UCSD-AML1 (cell line): ENCODE measurements at regions not wholly inside any gene's neighbourhood (a gene's known extent, or its start where the extent isn't known, plus 50 kb on each side); places are given as distances from the start of the nearest gene placed in this dataset.

Source experiments
- DNase-seq: peaks from one replicate; lab custom pipeline; 2025; ENCODE audit not compliant: unreplicated experiment; lab: John Stamatoyannopoulos, UW

GRCh38 chr13:83352391-83352790 lies 529.9 kb downstream of the SLITRK1 start:
- DNase-seq: no peak

- DNase-seq: no peak
Measured at GRCh38 chr13:83350569-83350968, 531.7 kb downstream of the SLITRK1 start.

- DNase-seq: no peak
Measured at GRCh38 chr13:83344518-83344917, 537.8 kb downstream of the SLITRK1 start.

- DNase-seq: no peak
Measured at GRCh38 chr13:83340170-83340569, 542.1 kb downstream of the SLITRK1 start.

- no peak for DNase-seq
Measured at GRCh38 chr13:83333614-83334388, 548.5 kb downstream of the SLITRK1 start.

DNA sequence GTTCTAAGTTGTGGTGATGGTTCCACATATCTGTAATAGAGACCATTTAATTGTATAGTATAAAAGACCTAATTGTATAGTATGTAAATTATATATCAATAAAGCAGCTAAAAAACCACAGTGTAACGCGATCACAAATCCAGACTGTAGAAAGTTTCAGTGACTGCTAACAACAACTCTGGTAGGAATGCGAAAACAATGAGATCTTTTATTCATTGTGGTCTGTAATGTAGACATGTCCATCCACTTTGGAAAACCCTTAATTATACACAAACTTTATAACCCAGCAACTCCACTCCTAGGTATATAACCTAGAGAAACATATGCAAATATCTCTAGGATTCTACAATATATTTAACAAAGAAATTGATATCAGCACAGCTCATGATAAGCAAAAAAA lies 549.5 kb downstream of the SLITRK1 start:
- no peak for DNase-seq

DNA sequence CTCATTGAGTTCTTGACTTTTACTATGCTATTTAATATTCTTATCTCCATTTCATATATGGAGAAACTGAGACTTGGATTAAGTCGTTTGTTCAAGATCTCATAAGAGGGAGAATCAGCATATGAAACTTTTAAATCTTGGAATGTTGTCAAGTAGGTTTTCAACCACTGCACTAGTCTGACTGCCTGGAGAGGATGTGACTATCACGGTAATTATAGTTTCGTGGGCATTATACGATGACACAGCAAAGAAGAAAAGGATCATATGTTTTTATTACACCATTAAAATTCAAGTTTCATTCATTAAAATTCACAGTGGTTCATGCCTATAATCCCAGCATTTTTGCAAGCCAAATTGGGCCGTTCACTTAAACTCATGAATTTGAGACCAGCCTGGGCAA lies 555.2 kb downstream of the SLITRK1 start:
- no peak for DNase-seq

DNA sequence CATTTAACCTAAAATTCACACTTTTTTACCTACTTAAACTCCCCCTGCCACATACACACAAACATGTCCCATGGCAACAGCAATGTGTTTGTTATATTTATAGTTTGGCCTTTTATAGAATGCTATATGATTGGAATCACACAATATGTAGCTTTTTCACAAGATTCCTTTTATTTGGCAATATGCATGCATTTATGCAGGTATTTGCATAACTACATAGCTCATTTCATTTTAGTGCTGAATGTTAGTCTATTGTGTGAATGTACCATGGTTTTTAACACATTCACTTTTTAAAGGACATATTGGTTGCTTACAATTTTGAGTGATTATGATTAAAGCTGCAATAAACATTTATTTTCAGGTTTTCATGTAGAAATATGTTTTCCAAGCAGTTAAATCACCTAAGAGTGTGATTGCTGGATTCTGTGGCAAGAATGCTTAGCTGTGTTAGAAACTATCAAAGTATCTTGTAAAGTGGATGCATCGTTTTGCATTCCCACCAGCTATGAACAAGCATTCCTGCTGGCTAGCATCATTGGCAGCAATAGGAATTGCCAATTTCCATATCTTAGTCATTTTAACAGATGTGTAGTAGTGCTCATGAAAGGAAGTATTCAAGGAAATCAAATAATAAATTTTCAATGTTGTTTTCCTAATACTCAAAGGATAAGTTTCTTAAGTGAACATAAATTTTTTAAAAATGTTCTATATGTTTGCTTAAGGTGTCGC lies 557.0 kb downstream of the SLITRK1 start:
- DNase-seq: no peak

DNA sequence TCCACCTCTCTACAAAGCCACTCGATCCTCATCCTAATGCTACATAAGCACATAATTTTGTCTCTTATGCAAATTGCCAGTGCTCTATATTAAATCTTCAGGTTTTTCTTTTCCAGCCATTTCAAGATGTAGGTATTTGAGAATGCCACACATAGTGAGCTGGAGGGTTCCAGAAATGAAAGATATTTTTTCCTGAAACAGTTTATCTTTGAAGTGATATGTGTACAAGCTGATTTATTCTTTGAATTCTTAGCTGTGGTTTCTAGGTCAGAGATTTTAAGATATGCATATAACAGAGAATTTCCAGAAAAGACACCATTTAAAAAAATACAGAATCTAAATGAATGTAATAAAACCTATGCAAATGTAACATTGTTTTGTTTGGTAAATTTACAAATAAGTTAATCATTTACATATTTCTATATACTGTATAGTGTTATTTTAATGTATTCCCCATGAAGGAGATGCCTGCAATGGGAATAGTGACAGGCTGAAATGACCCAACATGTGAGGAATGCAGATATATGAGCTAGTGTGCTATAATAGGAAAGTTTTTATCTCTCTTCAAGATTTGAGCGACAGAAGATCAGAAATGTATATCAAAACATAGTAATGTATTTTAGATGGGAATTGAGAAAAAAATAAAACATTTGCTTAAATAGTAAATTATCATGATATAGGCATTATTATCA lies 570.2 kb downstream of the SLITRK1 start:
- DNase-seq: no peak

GRCh38 chr13:83298617-83299016 lies 583.7 kb downstream of the SLITRK1 start:
- no peak for DNase-seq

- DNase-seq: no peak
Measured at GRCh38 chr13:83297586-83298290, 584.5 kb downstream of the SLITRK1 start.

DNA sequence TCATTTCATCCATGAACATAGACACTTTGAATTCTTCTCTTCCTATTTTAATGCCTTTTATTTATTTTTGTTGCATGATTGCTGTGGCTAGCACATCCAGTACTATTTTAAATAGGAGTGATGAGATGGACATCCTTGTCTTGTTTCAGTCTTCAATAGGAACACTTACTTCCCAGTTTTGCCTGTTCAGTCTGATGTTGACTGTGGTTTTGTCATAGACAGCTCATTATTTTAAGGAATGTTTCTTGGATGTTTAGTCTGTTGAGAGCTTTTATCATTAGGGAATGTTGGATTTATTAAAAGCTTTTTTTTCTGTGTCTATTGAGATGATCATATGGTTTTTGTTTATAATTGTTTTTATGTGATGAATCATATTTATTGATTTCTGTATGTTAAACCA lies 586.6 kb downstream of the SLITRK1 start:
- no peak for DNase-seq

- no peak for DNase-seq
Measured at GRCh38 chr13:83286737-83287136, 595.5 kb downstream of the SLITRK1 start.

DNA sequence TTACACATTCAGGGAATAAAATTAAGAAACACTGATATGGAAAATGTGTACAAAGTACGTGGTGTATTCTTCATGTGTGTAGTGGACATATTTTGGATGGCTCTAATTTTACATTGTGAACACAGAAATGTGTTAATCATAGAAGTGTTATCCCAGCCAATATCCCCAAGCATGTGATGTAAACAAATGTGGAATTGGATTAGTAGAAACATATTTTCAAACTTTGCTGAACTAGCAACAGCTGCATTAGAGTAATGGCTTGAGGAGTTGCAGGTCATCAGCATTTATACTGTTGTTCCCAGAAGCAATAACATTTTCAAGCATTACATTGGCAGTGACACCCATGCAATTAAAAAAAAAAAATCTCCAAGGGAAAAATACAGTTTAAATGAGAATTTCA lies 600.6 kb downstream of the SLITRK1 start:
- no peak for DNase-seq

DNA sequence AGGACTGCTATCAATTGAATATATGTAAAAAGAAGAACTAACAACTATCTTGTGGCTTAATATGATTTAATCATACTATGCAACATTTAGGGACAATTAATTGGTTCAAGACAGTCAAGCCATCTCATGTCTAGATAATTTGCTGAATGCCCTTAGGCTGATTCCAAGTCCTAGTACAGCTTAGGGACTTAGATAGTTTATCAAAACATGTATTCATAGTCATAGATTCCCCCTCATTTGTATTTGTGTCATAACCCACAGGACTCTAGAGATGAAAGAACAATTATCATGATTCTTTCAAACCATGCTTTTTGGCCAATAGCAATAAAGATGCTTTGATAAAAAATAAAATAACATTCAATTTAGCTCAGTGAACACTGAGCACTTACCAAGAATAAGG lies 607.6 kb downstream of the SLITRK1 start:
- DNase-seq: no peak

GRCh38 chr13:83272652-83273240 lies 609.5 kb downstream of the SLITRK1 start:
- no peak for DNase-seq

DNA sequence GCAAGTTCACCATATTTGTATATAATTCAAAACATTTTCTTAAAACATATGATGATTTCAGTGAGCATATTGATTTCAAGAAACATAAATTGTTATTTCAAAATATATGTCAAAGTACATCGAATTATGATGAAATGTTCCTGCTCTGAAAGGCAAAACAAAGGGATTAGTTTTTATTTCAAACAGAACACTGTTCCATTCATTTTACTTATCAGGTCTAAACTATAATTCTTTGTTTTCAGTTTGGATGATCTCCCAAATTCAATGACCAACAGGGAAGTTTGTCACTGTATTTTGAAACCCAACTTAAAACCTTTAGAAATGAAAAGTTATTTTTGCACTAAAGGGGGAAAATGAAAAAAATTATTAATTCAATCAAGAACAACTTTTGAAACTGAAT lies 610.2 kb downstream of the SLITRK1 start:
- DNase-seq: no peak

- peak; percentile 0 for DNase-seq
Measured at GRCh38 chr13:83265279-83265678, 617.0 kb downstream of the SLITRK1 start.

DNA sequence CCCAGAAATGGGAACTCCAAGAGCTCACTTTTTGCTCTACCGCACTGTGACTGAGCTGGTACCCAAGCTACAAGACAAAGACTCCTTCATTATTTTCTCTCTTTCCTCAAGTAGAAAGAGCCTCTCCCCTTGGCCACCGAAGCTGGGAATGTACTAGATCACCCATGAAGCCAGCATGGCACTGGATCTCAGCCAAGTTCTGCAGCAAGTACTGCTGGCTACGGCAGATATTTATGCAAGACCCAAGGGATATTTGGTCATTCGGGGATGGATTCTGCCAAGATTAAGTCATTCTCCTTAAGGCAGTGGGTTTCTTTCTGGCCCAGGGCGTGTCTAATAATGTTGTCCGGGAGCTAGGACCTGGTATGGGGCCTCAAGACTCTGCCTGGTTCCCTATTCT lies 633.5 kb downstream of the SLITRK1 start:
- no peak for DNase-seq

DNA sequence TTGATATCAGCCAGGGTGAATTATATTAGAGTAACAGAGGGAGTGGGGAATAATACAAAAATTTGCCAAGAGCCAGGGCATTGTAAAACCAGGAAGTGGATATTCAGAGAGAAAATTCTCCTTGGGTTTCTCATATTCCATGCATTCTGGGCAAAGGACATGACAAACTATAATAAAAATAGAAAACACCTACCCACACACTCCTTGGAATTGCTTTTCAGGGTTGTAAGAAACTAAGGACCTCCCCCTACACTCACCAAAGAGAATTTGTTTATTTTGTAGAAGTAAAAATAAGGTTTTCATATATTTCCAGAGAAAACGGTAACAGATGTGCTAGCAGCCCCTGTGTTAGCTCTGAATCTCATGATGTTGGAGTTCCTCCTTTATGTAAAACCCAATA lies 649.6 kb downstream of the SLITRK1 start:
- DNase-seq: no peak
